ENCODE measurements at regions not wholly inside any gene's neighbourhood (a gene's known extent, or its start where the extent isn't known, plus 50 kb on each side); places are given as distances from the start of the nearest gene placed in this dataset.

- no peak overlapping the region for H3K4me3 ChIP-seq (ENCODE audit: extremely low read depth in 1 of 4, insufficient read depth in 2 of 4, low read depth in 3 of 4, low read length in 4 of 4)
- H2BK20ac ChIP-seq (ENCODE audit: low read length) = no peak overlapping the region
- H3K9me3 ChIP-seq (ENCODE audit: insufficient read depth in 2 of 2, low read depth in 1 of 2, low read length in 1 of 2) = peaks cover 4 to 5% of the 10 kb centered on the region in 2 experiments; a peak in 2 of 4 replicates
- WGBS, 2 experiments (ENCODE audit: extremely low coverage in 1 of 2, insufficient coverage in 1 of 2, insufficient read length in 1 of 2, insufficient replicate concordance in 2 of 2, low coverage in 1 of 2, low lambda C conversion rate in 2 of 2, missing lambda C conversion rate in 1 of 2) = 83% methylated on average over 1 of the region's 1 CpG; no CpG with 5 or more reads in 1 of the 2 experiments
- H3K4me2 ChIP-seq (ENCODE audit: insufficient read depth in 1 of 2, low read depth in 2 of 2, low read length in 2 of 2) = no peak overlapping the region
- no peak overlapping the region for H3K4ac ChIP-seq (replicated peaks; ENCODE audit: insufficient read length, low read depth, low read length)
- H3K23me2 ChIP-seq (ENCODE audit: low read depth, low read length) = no peaks in the 10 kb centered on the region
- no peak overlapping the region for H3K56ac ChIP-seq (replicated peaks; ENCODE audit: insufficient read length, low read depth, low read length)
- no peak overlapping the region for H3K18ac ChIP-seq (ENCODE audit: extremely low read depth, low read length)
- no peaks in the 10 kb centered on the region for H4K20me1 ChIP-seq (replicated peaks in 1 of 2; ENCODE audit: control insufficient read depth in 1 of 2, insufficient read depth in 2 of 2, low read length in 2 of 2)
- H3K23ac ChIP-seq (ENCODE audit: insufficient read length) = no peak overlapping the region
- H2BK120ac ChIP-seq (replicated peaks; ENCODE audit: low read depth, low read length) = no peak overlapping the region
- H2AK5ac ChIP-seq (ENCODE audit: low read depth, low read length) = no peak overlapping the region
- H2AFZ ChIP-seq (ENCODE audit: low read length) = no peak overlapping the region
- H3K27me3 ChIP-seq (replicated peaks in 1 of 4; ENCODE audit: control insufficient read depth in 3 of 4, extremely low read depth in 1 of 4, insufficient read depth in 3 of 4, low read length in 3 of 4) = no peaks in the 10 kb centered on the region
- no peak for FAIRE-seq
- ChIA-PET CTCF (ENCODE audit: partially characterized antibody) (no interaction called here), POLR2A (ENCODE audit: partially characterized antibody) (no interaction called here)
- no peak overlapping the region for H2BK12ac ChIP-seq (ENCODE audit: low read depth, low read length)
- H3K9ac ChIP-seq (replicated peaks in 1 of 4; ENCODE audit: extremely low read depth in 1 of 4, low read depth in 3 of 4, low read length in 3 of 4) = no peak overlapping the region
- DNase-seq (ENCODE audit: low read depth in 1 of 2, low spot score in 2 of 2) = no peak
- H4K8ac ChIP-seq (ENCODE audit: extremely low read depth, insufficient read depth, low read length) = no peak overlapping the region
- no peak overlapping the region for H4K5ac ChIP-seq (ENCODE audit: insufficient read length, low read depth, low read length)
- no peak overlapping the region for H4K91ac ChIP-seq (replicated peaks; ENCODE audit: insufficient read length, low read length)
- H2BK15ac ChIP-seq (ENCODE audit: low read length) = no peak overlapping the region
- no peaks in the 10 kb centered on the region for H3K79me1 ChIP-seq (ENCODE audit: low read depth, low read length)
- no peaks in the 10 kb centered on the region for H3K4me1 ChIP-seq (replicated peaks in 1 of 4; ENCODE audit: control insufficient read depth in 3 of 4, insufficient read depth in 4 of 4, low read length in 3 of 4)
- no peaks in the 10 kb centered on the region for H3K79me2 ChIP-seq (ENCODE audit: control insufficient read depth in 1 of 2, insufficient read depth in 2 of 2, low read length in 2 of 2)
- no peak overlapping the region for H3K27ac ChIP-seq (ENCODE audit: low read depth, low read length)
- H3K14ac ChIP-seq (ENCODE audit: insufficient read length) = no peak overlapping the region
- H3K36me3 ChIP-seq (ENCODE audit: control insufficient read depth in 2 of 4, insufficient read depth in 4 of 4, low read length in 3 of 4) = no peaks in the 10 kb centered on the region
- H2BK5ac ChIP-seq (ENCODE audit: low read depth, low read length) = no peak overlapping the region
- no peak for TF ChIP-seq KDM4A (IDR thresholded peaks at IDR 0.05; ENCODE audit: low read depth, low read length, severe bottlenecking)
- TF ChIP-seq SIRT6 (IDR thresholded peaks at IDR 0.05; ENCODE audit: low read length) = no peak
- no peak for TF ChIP-seq BCL11A (IDR thresholded peaks at IDR 0.05; ENCODE audit: low read depth in 2 of 2, low read length in 2 of 2)
- TF ChIP-seq BRCA1 (IDR thresholded peaks at IDR 0.05; ENCODE audit: low read depth, low read length) = no peak
- no peak for TF ChIP-seq SIX5 (IDR thresholded peaks at IDR 0.05; ENCODE audit: low read depth, low read length)
- TF ChIP-seq CTBP2 (IDR thresholded peaks at IDR 0.05; ENCODE audit: borderline replicate concordance, insufficient read depth, insufficient read length, low read length) = no peak
- TF ChIP-seq RXRA (IDR thresholded peaks at IDR 0.05; ENCODE audit: insufficient read depth, low read depth, low read length) = no peak
- no peak for TF ChIP-seq ASH2L (IDR thresholded peaks at IDR 0.05; ENCODE audit: low read length)
- TF ChIP-seq TAF7 (optimal IDR thresholded peaks at IDR 0.05; ENCODE audit: borderline replicate concordance, low read depth, low read length) = no peak
- TF ChIP-seq JUND (IDR thresholded peaks at IDR 0.05; ENCODE audit: low read length) = no peak
- TF ChIP-seq E2F6 (IDR thresholded peaks at IDR 0.05) = no peak
- no peak for TF ChIP-seq SIN3A (conservative IDR thresholded peaks at IDR 0.05 in 1 of 2, IDR thresholded peaks at IDR 0.05 in 1 of 2; ENCODE audit: low read depth in 1 of 2, low read length in 2 of 2)
- no peak for TF ChIP-seq YY1 (IDR thresholded peaks at IDR 0.05; ENCODE audit: low read depth, low read length)
- TF ChIP-seq JUN (IDR thresholded peaks at IDR 0.05; ENCODE audit: low read depth, low read length) = no peak
- no peak for TF ChIP-seq SP1 (IDR thresholded peaks at IDR 0.05; ENCODE audit: low read depth, low read length)
Measured at GRCh38 chr3:118196183-118196582, 838.5 kb downstream of the IGSF11 start.
